ENCODE measurements at regions not wholly inside any gene's neighbourhood (a gene's known extent, or its start where the extent isn't known, plus 50 kb on each side); places are given as distances from the start of the nearest gene placed in this dataset.

GRCh38 chr18:44626236-44626635, 54.5 kb upstream of the SETBP1 start:
- no peak for DNase-seq

GRCh38 chr18:44626807-44627206, 53.9 kb upstream of the SETBP1 start:
- no peak for DNase-seq

- no peak for DNase-seq
Observed at GRCh38 chr18:44627280-44627679, 53.4 kb upstream of the SETBP1 start.

- no peak for DNase-seq
Observed at GRCh38 chr18:44629406-44629805, 51.3 kb upstream of the SETBP1 start.

GRCh38 chr18:44630118-44630517, 50.6 kb upstream of the SETBP1 start:
- no peak for DNase-seq

Data from NCI-H2227 treated with DMSO at 0.1 percent for 48 hours (cell line).